GM18520 (cell line): ENCODE measurements at regions not wholly inside any gene's neighbourhood (a gene's known extent, or its start where the extent isn't known, plus 50 kb on each side); places are given as distances from the start of the nearest gene placed in this dataset.
"Not testable (repeated sequence)": the region's sequence is repeated elsewhere in the genome, so short reads cannot be mapped to it uniquely, and the experiment has no call there.

ENCODE experiments used
- ATAC-seq: cut with Tn5 transposase; IDR thresholded peaks from one replicate; pipeline ENCODE4 v1.9.1; 2021; ENCODE audit not compliant: unreplicated experiment

GRCh38 chr7:115574681-115575291 is 455.8 kb downstream of the TFEC start:
- ATAC-seq, result no peak

- ATAC-seq, result no peak
These were observed 458.5 kb downstream of the TFEC start for GRCh38 chr7:115572111-115572510.

- no peak for ATAC-seq
These were observed 469.0 kb downstream of the TFEC start for GRCh38 chr7:115561335-115562110.

DNA sequence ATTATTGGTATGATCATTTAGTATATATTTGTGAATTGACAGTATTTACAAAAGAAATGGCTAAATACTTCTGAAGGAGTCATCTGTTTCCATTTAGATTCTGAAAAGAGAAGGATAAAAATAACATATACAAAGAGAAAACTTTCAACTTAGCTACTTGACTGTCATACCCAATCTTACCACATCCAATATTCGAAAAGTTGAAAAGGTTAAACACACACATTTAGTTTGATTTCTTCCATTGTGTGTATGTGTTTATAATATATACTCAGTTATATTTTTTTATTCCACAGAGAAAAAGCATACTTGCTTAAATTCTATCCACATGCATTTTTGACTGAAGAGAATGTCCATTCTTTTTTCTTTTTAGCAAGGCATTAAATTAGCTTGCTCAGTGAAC is 470.7 kb downstream of the TFEC start:
- no peak for ATAC-seq

DNA sequence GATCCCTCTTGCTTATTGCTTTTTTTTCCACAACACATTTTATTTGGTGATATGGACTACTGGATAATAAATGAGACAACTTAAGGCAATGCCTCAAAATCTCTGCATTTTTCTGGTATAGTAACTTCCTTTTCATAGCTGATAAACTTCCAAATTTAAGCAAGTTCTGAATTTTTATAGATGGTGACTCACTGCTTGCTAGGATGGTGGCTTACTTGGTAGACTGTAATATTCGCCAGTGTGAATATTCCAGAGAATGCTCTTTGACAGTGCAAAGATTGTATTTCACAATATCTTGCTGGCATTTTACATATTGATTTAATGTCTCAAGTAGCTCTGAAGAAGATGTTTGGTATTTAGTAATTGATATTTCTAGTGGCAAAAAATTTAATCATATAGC is 472.4 kb downstream of the TFEC start:
- ATAC-seq, result no peak

DNA sequence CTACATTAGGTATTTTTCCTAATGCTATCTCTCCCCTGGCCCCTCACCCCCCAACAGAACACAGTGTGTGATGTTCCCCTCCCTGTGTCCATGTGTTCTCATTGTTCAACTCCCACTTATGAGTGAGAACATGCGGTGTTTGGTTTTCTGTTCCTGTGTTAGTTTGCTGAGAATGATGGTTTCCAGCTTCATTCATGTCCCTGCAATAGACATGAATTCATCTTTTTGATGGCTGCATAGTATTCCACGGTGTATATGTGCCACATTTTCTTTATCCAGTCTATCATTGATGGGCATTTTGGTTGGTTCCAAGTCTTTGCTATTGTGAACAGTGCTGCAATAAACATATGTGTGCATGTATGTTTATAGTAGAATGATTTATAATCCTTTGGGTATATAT is 473.3 kb downstream of the TFEC start:
- ATAC-seq, result not testable (repeated sequence)

DNA sequence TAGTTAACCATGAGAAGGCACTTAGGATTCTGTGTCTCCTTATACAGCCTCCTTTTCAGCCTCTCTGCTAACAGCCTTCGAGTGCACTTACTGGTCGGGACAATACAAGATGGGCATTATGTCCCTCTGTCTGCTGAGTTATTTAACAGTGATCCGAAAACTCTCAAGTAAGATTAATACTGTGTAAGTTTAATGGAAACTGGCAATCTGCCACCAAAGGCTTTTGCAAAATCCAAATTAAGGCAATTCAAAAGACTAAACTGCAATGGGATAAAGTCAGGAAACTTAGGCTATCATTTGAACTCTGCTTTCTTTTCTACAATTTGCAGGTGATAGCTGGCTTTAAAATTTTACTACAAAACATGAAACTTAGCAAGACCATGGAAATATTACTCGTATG is 477.8 kb downstream of the TFEC start:
- ATAC-seq, result no peak

DNA sequence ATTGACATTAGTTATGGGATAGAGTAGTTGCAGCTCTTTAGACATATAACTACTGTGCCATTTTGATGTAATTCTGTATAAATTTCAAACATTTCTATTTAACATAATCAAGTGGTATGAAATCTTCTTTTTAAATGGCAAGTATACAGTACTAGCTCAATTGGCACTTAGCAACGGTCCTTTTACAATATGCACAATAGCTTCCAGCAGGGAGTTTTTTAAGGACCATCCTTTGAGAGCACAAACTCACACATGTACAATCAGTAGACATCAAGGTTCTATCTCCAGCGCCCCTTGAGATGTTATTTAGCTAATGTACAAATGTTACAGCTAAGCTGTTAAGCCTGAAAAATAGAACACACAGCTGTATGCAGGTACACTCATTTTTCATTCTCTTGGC is 480.7 kb downstream of the TFEC start:
- ATAC-seq, result no peak

DNA sequence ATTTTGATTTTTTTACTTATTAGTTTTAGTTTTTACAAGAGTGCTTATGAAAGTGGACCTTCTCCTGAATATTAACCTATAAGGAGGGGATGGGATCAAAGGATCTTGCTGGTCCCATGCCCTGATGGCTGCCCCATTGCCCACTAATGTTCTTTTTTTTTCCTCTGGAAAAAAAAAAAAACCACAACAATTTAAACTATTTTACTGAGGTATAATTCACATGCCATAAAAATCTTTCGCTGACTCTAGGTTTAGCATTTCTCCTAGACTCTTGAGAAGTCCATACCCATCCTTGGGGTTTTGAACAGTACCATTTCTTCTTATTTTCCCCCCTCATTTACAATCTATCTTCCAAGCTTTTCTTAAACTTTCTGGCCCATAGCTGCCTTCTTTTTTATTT is 481.8 kb downstream of the TFEC start:
- no peak for ATAC-seq

GRCh38 chr7:115546790-115547189 is 483.8 kb downstream of the TFEC start:
- ATAC-seq, result no peak

- ATAC-seq, result no peak
These were observed 496.8 kb downstream of the TFEC start for GRCh38 chr7:115533785-115534184.

DNA sequence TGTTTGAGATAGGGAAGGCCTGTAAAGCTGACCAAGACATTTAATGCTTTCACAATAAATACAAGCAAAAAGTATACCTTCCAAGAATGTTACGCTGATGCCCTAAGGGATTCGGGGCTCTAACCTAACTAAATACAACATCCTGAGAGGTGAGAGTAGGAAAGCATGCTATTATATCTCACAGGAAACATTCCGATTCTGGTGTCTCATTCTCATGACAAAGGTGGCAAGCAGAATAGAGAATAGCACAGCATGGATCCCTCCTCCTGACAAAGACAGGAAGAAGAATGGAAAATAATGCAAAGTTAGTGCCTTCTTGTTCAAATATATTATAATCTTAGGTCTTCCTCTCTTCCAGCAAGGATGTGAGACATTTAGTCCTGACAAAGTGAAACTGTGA is 504.3 kb downstream of the TFEC start:
- no peak for ATAC-seq

DNA sequence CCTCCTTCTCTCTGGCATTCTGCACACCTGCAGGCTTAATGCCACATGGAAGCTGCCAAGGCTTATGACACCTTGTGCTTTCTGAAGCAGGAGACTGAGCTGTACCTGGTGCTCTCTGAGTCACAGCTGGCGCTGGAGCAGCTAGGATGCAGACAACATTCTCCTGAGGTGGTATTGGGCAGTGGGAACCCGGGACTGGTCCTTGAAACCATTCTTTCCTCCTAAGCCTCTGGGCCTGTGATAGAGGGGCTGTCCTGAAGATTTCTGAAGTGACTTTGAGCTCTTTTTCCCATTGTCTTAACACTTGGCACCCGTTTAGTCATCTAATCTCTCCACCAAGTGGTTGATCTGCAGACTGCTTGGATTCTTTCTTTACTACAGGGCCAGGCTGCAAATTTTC is 508.4 kb downstream of the TFEC start:
- no peak for ATAC-seq

GRCh38 chr7:115516341-115516740 is 514.2 kb downstream of the TFEC start:
- ATAC-seq, result no peak

GRCh38 chr7:115511330-115511729 is 519.2 kb downstream of the TFEC start:
- no peak for ATAC-seq

- ATAC-seq, result no peak
These were observed 525.4 kb downstream of the TFEC start for GRCh38 chr7:115505136-115505535.

DNA sequence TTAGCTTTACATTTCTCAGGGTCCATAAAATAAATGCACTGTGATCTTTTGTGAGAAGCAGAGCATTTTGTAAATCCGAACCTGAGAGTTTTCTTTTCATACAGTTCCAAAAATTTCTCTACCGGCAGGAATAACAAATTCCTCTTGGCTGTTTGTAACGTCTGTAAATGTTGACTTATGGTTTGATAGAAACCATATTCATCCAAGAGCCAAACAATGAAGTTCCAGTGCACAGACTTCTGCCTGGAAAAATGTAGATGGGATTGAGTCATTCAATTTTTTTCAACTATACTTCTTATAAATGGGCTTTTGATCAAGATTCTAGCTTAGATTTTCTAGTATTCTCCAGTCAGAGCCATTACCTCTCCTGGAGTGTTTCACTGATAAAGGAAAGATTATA is 530.6 kb downstream of the TFEC start:
- ATAC-seq, result no peak

GRCh38 chr7:115496006-115496405 is 534.6 kb downstream of the TFEC start:
- ATAC-seq, result no peak

- no peak for ATAC-seq
These were observed 535.9 kb downstream of the TFEC start for GRCh38 chr7:115494529-115495147.

DNA sequence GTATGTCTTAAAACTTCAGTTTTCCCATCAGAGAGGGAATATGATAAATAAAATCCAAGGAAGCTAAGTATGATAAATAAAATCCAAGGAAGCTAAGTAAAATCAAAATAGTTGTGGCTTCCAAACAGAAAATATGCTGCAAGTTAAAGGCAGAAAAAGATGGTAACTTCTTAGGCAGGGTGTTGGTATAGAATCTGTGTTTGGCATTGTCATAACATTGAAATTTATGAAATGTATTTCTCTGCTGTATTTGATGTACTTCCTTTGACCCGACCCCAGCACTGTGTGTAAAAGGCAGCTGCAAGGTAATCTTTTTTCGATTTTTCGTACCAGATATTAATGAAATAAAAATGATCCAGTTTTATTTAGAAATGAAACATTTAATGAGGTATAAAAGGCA is 537.2 kb downstream of the TFEC start:
- no peak for ATAC-seq

- no peak for ATAC-seq
These were observed 538.7 kb downstream of the TFEC start for GRCh38 chr7:115491744-115492380.

DNA sequence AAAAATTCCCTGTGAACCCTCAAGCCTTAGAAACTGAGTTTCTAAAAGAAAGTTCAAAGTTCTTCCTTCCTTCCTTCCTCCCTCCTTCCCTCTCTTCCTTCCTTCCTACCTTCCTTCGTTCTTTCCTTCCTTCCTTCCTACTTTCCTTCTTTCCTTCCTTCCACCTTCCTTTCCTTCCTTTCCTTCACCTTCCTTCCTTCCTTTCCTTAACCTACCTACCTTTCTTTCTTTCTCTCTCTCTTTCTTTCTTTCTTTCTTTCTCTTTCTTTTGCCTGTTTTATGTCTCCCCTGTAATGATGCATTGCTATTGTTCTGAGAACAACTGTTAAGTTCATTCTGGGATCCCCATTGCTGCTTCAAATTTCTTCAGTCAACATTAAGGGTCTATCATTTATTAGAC is 551.1 kb downstream of the TFEC start:
- ATAC-seq, result no peak
